ENCODE measurements at regions not wholly inside any gene's neighbourhood (a gene's known extent, or its start where the extent isn't known, plus 50 kb on each side); places are given as distances from the start of the nearest gene placed in this dataset.

GRCh38 chr13:37433086-37433485 is 165.5 kb downstream of the POSTN start:
- no peaks in the 10 kb centered on the region for H3K4me1 ChIP-seq (ENCODE audit: control insufficient read depth in 2 of 2, insufficient read depth in 1 of 2, low read depth in 1 of 2, low read length in 2 of 2)
- no peak overlapping the region for H2AK5ac ChIP-seq (ENCODE audit: low read depth, low read length)
- H3K9ac ChIP-seq (ENCODE audit: low read depth, low read length, poor library complexity), result no peak overlapping the region
- no peak overlapping the region for H2BK15ac ChIP-seq (ENCODE audit: low read length)
- no peak overlapping the region for H3K4me2 ChIP-seq (ENCODE audit: insufficient read depth, low read length, poor library complexity, severe bottlenecking)
- H2BK5ac ChIP-seq (ENCODE audit: low read length), result no peak overlapping the region
- no peaks in the 10 kb centered on the region for H3K9me3 ChIP-seq (replicated peaks in 1 of 2; ENCODE audit: control insufficient read depth in 2 of 2, insufficient read depth in 1 of 2, low read depth in 1 of 2, low read length in 2 of 2)
- no peak overlapping the region for H2AFZ ChIP-seq (ENCODE audit: low read length)
- no peak overlapping the region for H3K23ac ChIP-seq (ENCODE audit: low read depth, low read length, poor library complexity)
- no peak overlapping the region for H2BK12ac ChIP-seq (ENCODE audit: low read length)
- no peak overlapping the region for H3K18ac ChIP-seq (ENCODE audit: low read length)
- no peak overlapping the region for H2BK120ac ChIP-seq (ENCODE audit: low read depth, low read length)
- DNase-seq (ENCODE audit: low spot score), result no peak
- H4K8ac ChIP-seq (ENCODE audit: low read depth, low read length), result no peak overlapping the region
- no peak overlapping the region for H4K91ac ChIP-seq (ENCODE audit: low read depth, low read length, poor library complexity)
- H3K4ac ChIP-seq (ENCODE audit: low read length), result no peak overlapping the region
- no CpG with 5 or more reads among the region's 1 CpG for WGBS, 2 donors (ENCODE audit: extremely low coverage in 2 of 2, insufficient read length in 2 of 2, insufficient replicate concordance in 1 of 2)
- H3K36me3 ChIP-seq (replicated peaks in 1 of 2; ENCODE audit: control insufficient read depth in 2 of 2, insufficient read depth in 2 of 2, low read length in 2 of 2), result no peaks in the 10 kb centered on the region
- no peaks in the 10 kb centered on the region for H3K27me3 ChIP-seq (ENCODE audit: control insufficient read depth in 3 of 3, insufficient read depth in 3 of 3, low read depth in 1 of 3, low read length in 3 of 3)
- no peaks in the 10 kb centered on the region for H3K79me1 ChIP-seq (ENCODE audit: low read depth, low read length)
- H3K14ac ChIP-seq (ENCODE audit: low read length), result no peak overlapping the region
- no peak overlapping the region for H3K4me3 ChIP-seq (ENCODE audit: low read length in 2 of 2)
- no peak overlapping the region for H3K27ac ChIP-seq (replicated peaks; ENCODE audit: low read length)

GRCh38 chr13:37429976-37430375 is 168.6 kb downstream of the POSTN start:
- no peak overlapping the region for H2AK5ac ChIP-seq (ENCODE audit: low read depth, low read length)
- no peaks in the 10 kb centered on the region for H3K27me3 ChIP-seq (ENCODE audit: control insufficient read depth in 3 of 3, insufficient read depth in 3 of 3, low read depth in 1 of 3, low read length in 3 of 3)
- no peaks in the 10 kb centered on the region for H3K4me1 ChIP-seq (ENCODE audit: control insufficient read depth in 2 of 2, insufficient read depth in 1 of 2, low read depth in 1 of 2, low read length in 2 of 2)
- no peak overlapping the region for H3K27ac ChIP-seq (replicated peaks; ENCODE audit: low read length)
- WGBS, 2 donors (ENCODE audit: extremely low coverage in 2 of 2, insufficient read length in 2 of 2, insufficient replicate concordance in 1 of 2), result no CpG with 5 or more reads among the region's 2 CpGs
- H3K36me3 ChIP-seq (replicated peaks in 1 of 2; ENCODE audit: control insufficient read depth in 2 of 2, insufficient read depth in 2 of 2, low read length in 2 of 2), result no peaks in the 10 kb centered on the region
- H2BK120ac ChIP-seq (ENCODE audit: low read depth, low read length), result no peak overlapping the region
- H3K9ac ChIP-seq (ENCODE audit: low read depth, low read length, poor library complexity), result no peak overlapping the region
- H3K4me2 ChIP-seq (ENCODE audit: insufficient read depth, low read length, poor library complexity, severe bottlenecking), result no peak overlapping the region
- H2BK15ac ChIP-seq (ENCODE audit: low read length), result no peak overlapping the region
- no peak overlapping the region for H2BK5ac ChIP-seq (ENCODE audit: low read length)
- no peaks in the 10 kb centered on the region for H3K79me1 ChIP-seq (ENCODE audit: low read depth, low read length)
- no peak overlapping the region for H2AFZ ChIP-seq (ENCODE audit: low read length)
- H3K23ac ChIP-seq (ENCODE audit: low read depth, low read length, poor library complexity), result no peak overlapping the region
- no peak for DNase-seq (ENCODE audit: low spot score)
- H3K9me3 ChIP-seq (replicated peaks in 1 of 2; ENCODE audit: control insufficient read depth in 2 of 2, insufficient read depth in 1 of 2, low read depth in 1 of 2, low read length in 2 of 2), result no peaks in the 10 kb centered on the region
- H2BK12ac ChIP-seq (ENCODE audit: low read length), result no peak overlapping the region
- no peak overlapping the region for H3K14ac ChIP-seq (ENCODE audit: low read length)
- H4K91ac ChIP-seq (ENCODE audit: low read depth, low read length, poor library complexity), result no peak overlapping the region
- no peak overlapping the region for H3K4me3 ChIP-seq (ENCODE audit: low read length in 2 of 2)
- H3K4ac ChIP-seq (ENCODE audit: low read length), result no peak overlapping the region
- H4K8ac ChIP-seq (ENCODE audit: low read depth, low read length), result no peak overlapping the region
- no peak overlapping the region for H3K18ac ChIP-seq (ENCODE audit: low read length)

GRCh38 chr13:37427843-37428494 is 170.6 kb downstream of the POSTN start:
- H4K8ac ChIP-seq (ENCODE audit: low read depth, low read length), result no peak overlapping the region
- no peaks in the 10 kb centered on the region for H3K79me1 ChIP-seq (ENCODE audit: low read depth, low read length)
- H3K4me3 ChIP-seq (ENCODE audit: low read length in 2 of 2), result no peak overlapping the region
- H2AK5ac ChIP-seq (ENCODE audit: low read depth, low read length), result no peak overlapping the region
- DNase-seq (ENCODE audit: low spot score), result no peak
- no peak overlapping the region for H2AFZ ChIP-seq (ENCODE audit: low read length)
- H3K18ac ChIP-seq (ENCODE audit: low read length), result no peak overlapping the region
- no peaks in the 10 kb centered on the region for H3K9me3 ChIP-seq (replicated peaks in 1 of 2; ENCODE audit: control insufficient read depth in 2 of 2, insufficient read depth in 1 of 2, low read depth in 1 of 2, low read length in 2 of 2)
- no peak overlapping the region for H3K4ac ChIP-seq (ENCODE audit: low read length)
- H2BK5ac ChIP-seq (ENCODE audit: low read length), result no peak overlapping the region
- H3K23ac ChIP-seq (ENCODE audit: low read depth, low read length, poor library complexity), result no peak overlapping the region
- no peak overlapping the region for H2BK15ac ChIP-seq (ENCODE audit: low read length)
- H3K4me2 ChIP-seq (ENCODE audit: insufficient read depth, low read length, poor library complexity, severe bottlenecking), result no peak overlapping the region
- no peak overlapping the region for H4K91ac ChIP-seq (ENCODE audit: low read depth, low read length, poor library complexity)
- no peak overlapping the region for H3K14ac ChIP-seq (ENCODE audit: low read length)
- no peaks in the 10 kb centered on the region for H3K4me1 ChIP-seq (ENCODE audit: control insufficient read depth in 2 of 2, insufficient read depth in 1 of 2, low read depth in 1 of 2, low read length in 2 of 2)
- no peaks in the 10 kb centered on the region for H3K27me3 ChIP-seq (ENCODE audit: control insufficient read depth in 3 of 3, insufficient read depth in 3 of 3, low read depth in 1 of 3, low read length in 3 of 3)
- no peak overlapping the region for H3K27ac ChIP-seq (replicated peaks; ENCODE audit: low read length)
- no peak overlapping the region for H3K9ac ChIP-seq (ENCODE audit: low read depth, low read length, poor library complexity)
- no peak overlapping the region for H2BK12ac ChIP-seq (ENCODE audit: low read length)
- no CpG with 5 or more reads among the region's 3 CpGs for WGBS, 2 donors (ENCODE audit: extremely low coverage in 2 of 2, insufficient read length in 2 of 2, insufficient replicate concordance in 1 of 2)
- no peak overlapping the region for H2BK120ac ChIP-seq (ENCODE audit: low read depth, low read length)
- H3K36me3 ChIP-seq (replicated peaks in 1 of 2; ENCODE audit: control insufficient read depth in 2 of 2, insufficient read depth in 2 of 2, low read length in 2 of 2), result no peaks in the 10 kb centered on the region

GRCh38 chr13:37418490-37418889 is 180.1 kb downstream of the POSTN start:
- Histone ChIP-seq H4K91ac (ENCODE audit: low read depth, low read length, poor library complexity) (no peak overlapping the region), H3K9ac (ENCODE audit: low read depth, low read length, poor library complexity) (no peak overlapping the region), H3K36me3 (replicated peaks in 1 of 2; ENCODE audit: control insufficient read depth in 2 of 2, insufficient read depth in 2 of 2, low read length in 2 of 2) (no peaks in the 10 kb centered on the region), H3K27me3 (ENCODE audit: control insufficient read depth in 3 of 3, insufficient read depth in 3 of 3, low read depth in 1 of 3, low read length in 3 of 3) (no peaks in the 10 kb centered on the region), H3K9me3 (replicated peaks in 1 of 2; ENCODE audit: control insufficient read depth in 2 of 2, insufficient read depth in 1 of 2, low read depth in 1 of 2, low read length in 2 of 2) (no peaks in the 10 kb centered on the region), H3K27ac (replicated peaks; ENCODE audit: low read length) (no peak overlapping the region), H2BK12ac (ENCODE audit: low read length) (no peak overlapping the region), H3K79me1 (ENCODE audit: low read depth, low read length) (no peaks in the 10 kb centered on the region), H3K18ac (ENCODE audit: low read length) (no peak overlapping the region), H2BK5ac (ENCODE audit: low read length) (no peak overlapping the region), H2BK120ac (ENCODE audit: low read depth, low read length) (no peak overlapping the region), H3K4me1 (ENCODE audit: control insufficient read depth in 2 of 2, insufficient read depth in 1 of 2, low read depth in 1 of 2, low read length in 2 of 2) (peaks cover 0 to 4% of the 10 kb centered on the region in 2 donors), H3K4me3 (ENCODE audit: low read length in 2 of 2) (no peak overlapping the region), H2BK15ac (ENCODE audit: low read length) (no peak overlapping the region), H2AK5ac (ENCODE audit: low read depth, low read length) (no peak overlapping the region), H2AFZ (ENCODE audit: low read length) (no peak overlapping the region), H3K14ac (ENCODE audit: low read length) (no peak overlapping the region), H4K8ac (ENCODE audit: low read depth, low read length) (no peak overlapping the region), H3K23ac (ENCODE audit: low read depth, low read length, poor library complexity) (no peak overlapping the region), H3K4ac (ENCODE audit: low read length) (no peak overlapping the region), H3K4me2 (ENCODE audit: insufficient read depth, low read length, poor library complexity, severe bottlenecking) (no peak overlapping the region)
- no peak for DNase-seq (ENCODE audit: low spot score)
- no CpG with 5 or more reads among the region's 2 CpGs for WGBS, 2 donors (ENCODE audit: extremely low coverage in 2 of 2, insufficient read length in 2 of 2, insufficient replicate concordance in 1 of 2)
